Astrocyte (in vitro differentiated cells and primary cell): ENCODE measurements at regions not wholly inside any gene's neighbourhood (a gene's known extent, or its start where the extent isn't known, plus 50 kb on each side); places are given as distances from the start of the nearest gene placed in this dataset.

ENCODE experiments used
- DNase-seq: peaks from one replicate; pipeline ENCODE4 v3.0.0-alpha.2; 2010; ENCODE audit warnings: low read depth
- FAIRE-seq: peaks from 2 replicates; lab custom pipeline; 2011; peaks lifted over from hg19 to GRCh38; lab: Jason Lieb, UNC
- H2AFZ ChIP-seq: 2 replicates; pipeline ENCODE4 v1.6.0; 2012; ENCODE audit warnings: low read depth, low read length, inconsistent platforms
- H3K27ac ChIP-seq: 2 replicates; pipeline ENCODE4 v1.5.1; 2011; ENCODE audit warnings: low read depth, low read length, inconsistent platforms
- H3K27me3 ChIP-seq: 2 replicates; pipeline ENCODE4 v1.6.0; 2011; ENCODE audit warnings: low read length, inconsistent platforms; ENCODE audit not compliant: insufficient read depth
- H3K36me3 ChIP-seq: 2 replicates; pipeline ENCODE4 v1.5.1; 2011; ENCODE audit warnings: low read length, inconsistent platforms; ENCODE audit not compliant: insufficient read depth
- H3K4me1 ChIP-seq: 2 replicates; pipeline ENCODE4 v1.5.1; 2011; ENCODE audit warnings: low read length, inconsistent platforms; ENCODE audit not compliant: insufficient read depth
- H3K4me2 ChIP-seq: 2 replicates; pipeline ENCODE4 v1.6.0; 2012; ENCODE audit warnings: low read length, inconsistent platforms
- H3K4me3 ChIP-seq: 2 replicates; pipeline ENCODE4 v1.5.1; 2011; ENCODE audit warnings: low read depth, mild to moderate bottlenecking, low read length, inconsistent platforms; ENCODE audit not compliant: insufficient read depth
- H3K79me2 ChIP-seq: 2 replicates; pipeline ENCODE4 v1.6.0; 2012; ENCODE audit warnings: mild to moderate bottlenecking, low read length, inconsistent platforms; ENCODE audit not compliant: insufficient read depth
- H3K9ac ChIP-seq: 2 replicates; pipeline ENCODE4 v1.6.0; 2012; ENCODE audit warnings: mild to moderate bottlenecking, low read length, inconsistent platforms
- H3K9me3 ChIP-seq: 2 replicates; pipeline ENCODE4 v1.5.1; 2012; ENCODE audit warnings: low read depth, mild to moderate bottlenecking, low read length, inconsistent platforms; ENCODE audit not compliant: insufficient read depth
- H4K20me1 ChIP-seq: 2 replicates; pipeline ENCODE4 v1.6.0; 2012; ENCODE audit warnings: low read length, inconsistent platforms; ENCODE audit not compliant: insufficient read depth
- H3K27ac Mint-ChIP-seq: one replicate; pipeline ENCODE4 v1.8.0; 2021; ENCODE audit warnings: mild to moderate bottlenecking, mixed read lengths; ENCODE audit not compliant: unreplicated experiment
- H3K27me3 Mint-ChIP-seq: one replicate; pipeline ENCODE4 v1.8.0; 2021; ENCODE audit warnings: low read depth, mixed read lengths; ENCODE audit not compliant: unreplicated experiment
- H3K36me3 Mint-ChIP-seq: one replicate; pipeline ENCODE4 v1.8.0; 2021; ENCODE audit warnings: low read depth, mixed read lengths; ENCODE audit not compliant: unreplicated experiment
- H3K4me1 Mint-ChIP-seq: one replicate; pipeline ENCODE4 v1.8.0; 2021; ENCODE audit warnings: low read depth, mixed read lengths; ENCODE audit not compliant: unreplicated experiment
- H3K4me3 Mint-ChIP-seq: one replicate; pipeline ENCODE4 v1.8.0; 2021; ENCODE audit warnings: mild to moderate bottlenecking, moderate library complexity, mixed read lengths; ENCODE audit not compliant: unreplicated experiment
- H3K9me3 Mint-ChIP-seq: one replicate; pipeline ENCODE4 v1.8.0; 2021; ENCODE audit warnings: mild to moderate bottlenecking, mixed read lengths; ENCODE audit not compliant: unreplicated experiment
- EZH2 ChIP-seq: IDR thresholded peaks from 2 replicates; pipeline ENCODE4 v1.6.1; 2012; ENCODE audit warnings: mild to moderate bottlenecking, low read length, inconsistent platforms; ENCODE audit not compliant: insufficient read depth
- TF ChIP-seq, protein P1 (sequence below): IDR thresholded peaks from 2 replicates; pipeline ENCODE4 v1.5.1; 2011; ENCODE audit warnings: low read depth, mild to moderate bottlenecking, inconsistent platforms, low read length, moderate library complexity; ENCODE audit not compliant: insufficient read depth

DNA sequence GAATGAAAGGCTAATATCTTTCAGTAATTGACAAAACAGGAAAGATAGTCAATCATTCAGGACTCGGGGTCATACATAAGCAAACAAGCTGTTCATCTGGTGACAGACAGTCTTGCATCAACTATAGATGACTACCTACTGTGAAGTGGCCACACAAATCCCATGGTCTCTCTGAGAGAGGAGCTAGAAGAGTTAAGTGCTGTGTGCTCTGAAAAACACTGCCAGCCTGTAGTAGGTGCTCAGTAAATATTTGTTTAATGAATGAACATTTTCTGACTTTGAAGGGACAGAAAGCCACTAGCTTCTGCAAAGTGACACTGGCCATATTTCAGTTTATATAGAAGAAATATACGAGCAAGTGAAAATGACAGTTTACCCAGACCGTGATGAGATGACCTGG, 184.0 kb upstream of the CHAC2 start:
- no peak for FAIRE-seq
- TF ChIP-seq, protein P1, sequence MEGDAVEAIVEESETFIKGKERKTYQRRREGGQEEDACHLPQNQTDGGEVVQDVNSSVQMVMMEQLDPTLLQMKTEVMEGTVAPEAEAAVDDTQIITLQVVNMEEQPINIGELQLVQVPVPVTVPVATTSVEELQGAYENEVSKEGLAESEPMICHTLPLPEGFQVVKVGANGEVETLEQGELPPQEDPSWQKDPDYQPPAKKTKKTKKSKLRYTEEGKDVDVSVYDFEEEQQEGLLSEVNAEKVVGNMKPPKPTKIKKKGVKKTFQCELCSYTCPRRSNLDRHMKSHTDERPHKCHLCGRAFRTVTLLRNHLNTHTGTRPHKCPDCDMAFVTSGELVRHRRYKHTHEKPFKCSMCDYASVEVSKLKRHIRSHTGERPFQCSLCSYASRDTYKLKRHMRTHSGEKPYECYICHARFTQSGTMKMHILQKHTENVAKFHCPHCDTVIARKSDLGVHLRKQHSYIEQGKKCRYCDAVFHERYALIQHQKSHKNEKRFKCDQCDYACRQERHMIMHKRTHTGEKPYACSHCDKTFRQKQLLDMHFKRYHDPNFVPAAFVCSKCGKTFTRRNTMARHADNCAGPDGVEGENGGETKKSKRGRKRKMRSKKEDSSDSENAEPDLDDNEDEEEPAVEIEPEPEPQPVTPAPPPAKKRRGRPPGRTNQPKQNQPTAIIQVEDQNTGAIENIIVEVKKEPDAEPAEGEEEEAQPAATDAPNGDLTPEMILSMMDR = no peak
- no peak for TF ChIP-seq EZH2

DNA sequence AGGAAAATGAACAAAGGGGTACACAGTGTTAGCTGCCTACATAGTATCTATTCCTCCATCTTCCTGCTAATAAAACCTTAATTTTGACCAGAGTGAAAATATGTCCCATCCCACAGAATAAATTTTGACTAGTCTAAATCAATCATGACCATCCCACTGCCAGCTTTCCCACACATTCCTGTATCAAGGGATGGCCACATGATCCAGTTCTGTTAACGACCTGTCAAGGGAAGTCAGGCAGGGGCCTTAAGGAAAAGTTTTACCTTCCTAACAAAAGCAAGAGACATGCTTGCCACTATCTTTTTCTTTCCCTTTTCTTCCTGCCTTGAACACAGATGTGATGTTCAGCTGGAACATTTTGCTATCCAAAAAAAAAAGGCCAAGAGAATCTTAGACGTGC, 185.0 kb upstream of the CHAC2 start:
- no peak overlapping the region for H2AFZ ChIP-seq
- no peaks in the 10 kb centered on the region for H3K9me3 Mint-ChIP-seq
- H3K4me1 ChIP-seq = no peaks in the 10 kb centered on the region
- no peaks in the 10 kb centered on the region for H3K27me3 ChIP-seq
- H3K4me2 ChIP-seq = no peak overlapping the region
- H3K4me3 ChIP-seq = no peak overlapping the region
- H3K36me3 Mint-ChIP-seq = no peaks in the 10 kb centered on the region
- H3K36me3 ChIP-seq = no peaks in the 10 kb centered on the region
- no peaks in the 10 kb centered on the region for H4K20me1 ChIP-seq
- H3K79me2 ChIP-seq = no peaks in the 10 kb centered on the region
- no peak overlapping the region for H3K9ac ChIP-seq
- TF ChIP-seq, protein P1 = no peak
- no peak for TF ChIP-seq EZH2
- H3K4me1 Mint-ChIP-seq = peaks cover 5% of the 10 kb centered on the region
- H3K27ac ChIP-seq = no peak overlapping the region
- DNase-seq (no peak), FAIRE-seq (no peak)
- no peak overlapping the region for H3K27ac Mint-ChIP-seq
- H3K27me3 Mint-ChIP-seq = no peaks in the 10 kb centered on the region
- H3K9me3 ChIP-seq = no peaks in the 10 kb centered on the region
- no peak overlapping the region for H3K4me3 Mint-ChIP-seq

More for the DNA sequence above, 184.0 kb upstream of the CHAC2 start:
- H3K9ac ChIP-seq = no peak overlapping the region
- H3K36me3 Mint-ChIP-seq = no peaks in the 10 kb centered on the region
- H3K27ac ChIP-seq = no peak overlapping the region
- no peaks in the 10 kb centered on the region for H3K27me3 Mint-ChIP-seq
- H3K4me3 Mint-ChIP-seq = no peak overlapping the region
- H3K9me3 ChIP-seq = no peaks in the 10 kb centered on the region
- H3K4me3 ChIP-seq = no peak overlapping the region
- H2AFZ ChIP-seq = no peak overlapping the region
- H4K20me1 ChIP-seq = no peaks in the 10 kb centered on the region
- no peaks in the 10 kb centered on the region for H3K27me3 ChIP-seq
- no peaks in the 10 kb centered on the region for H3K4me1 ChIP-seq
- peaks cover 2% of the 10 kb centered on the region for H3K9me3 Mint-ChIP-seq
- no peaks in the 10 kb centered on the region for H3K36me3 ChIP-seq
- H3K79me2 ChIP-seq = no peaks in the 10 kb centered on the region
- no peak for DNase-seq
- no peak overlapping the region for H3K27ac Mint-ChIP-seq
- peaks cover 5% of the 10 kb centered on the region for H3K4me1 Mint-ChIP-seq
- no peak overlapping the region for H3K4me2 ChIP-seq

DNA sequence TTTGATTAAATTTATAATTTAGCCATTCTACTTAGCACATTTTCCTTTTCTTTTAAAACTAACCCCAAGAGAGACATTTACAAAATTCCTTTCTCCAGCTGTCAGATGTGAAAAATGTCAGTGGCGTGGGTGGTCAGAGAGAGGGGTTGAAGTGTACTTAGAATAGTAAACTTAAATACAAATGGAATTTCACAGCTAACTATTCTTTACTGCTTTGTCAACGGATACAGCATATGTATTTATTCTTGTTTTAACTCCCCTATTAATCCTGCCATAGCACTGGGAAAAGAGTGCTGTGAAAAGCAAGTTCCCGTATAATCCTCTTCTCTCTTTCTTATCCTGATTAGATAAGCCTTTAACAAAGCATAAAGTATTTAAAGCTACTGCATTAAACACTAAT, 191.4 kb upstream of the CHAC2 start:
- Histone ChIP-seq H3K4me1 (peaks cover 6% of the 10 kb centered on the region), H3K4me2 (peak overlapping the region; percentile 77)

More for the DNA sequence above, 191.4 kb upstream of the CHAC2 start:
- H3K9me3 ChIP-seq = no peaks in the 10 kb centered on the region
- H3K4me3 Mint-ChIP-seq = no peak overlapping the region
- peak overlapping the region; percentile 27 for H3K4me3 ChIP-seq
- H3K36me3 Mint-ChIP-seq = no peaks in the 10 kb centered on the region
- H3K27me3 ChIP-seq = no peaks in the 10 kb centered on the region
- no peaks in the 10 kb centered on the region for H3K36me3 ChIP-seq
- no peak overlapping the region for H3K9ac ChIP-seq
- H2AFZ ChIP-seq = peak overlapping the region; percentile 59
- peaks cover 8% of the 10 kb centered on the region for H3K4me1 Mint-ChIP-seq
- no peaks in the 10 kb centered on the region for H3K79me2 ChIP-seq
- FAIRE-seq (no peak), DNase-seq (peak; percentile 42)
- H3K27ac Mint-ChIP-seq = no peak overlapping the region
- no peaks in the 10 kb centered on the region for H3K9me3 Mint-ChIP-seq
- TF ChIP-seq, protein P1 = no peak
- H3K27me3 Mint-ChIP-seq = no peaks in the 10 kb centered on the region
- no peak overlapping the region for H3K27ac ChIP-seq
- H4K20me1 ChIP-seq = no peaks in the 10 kb centered on the region
